ENCODE measurements at regions not wholly inside any gene's neighbourhood (a gene's known extent, or its start where the extent isn't known, plus 50 kb on each side); places are given as distances from the start of the nearest gene placed in this dataset.

DNA sequence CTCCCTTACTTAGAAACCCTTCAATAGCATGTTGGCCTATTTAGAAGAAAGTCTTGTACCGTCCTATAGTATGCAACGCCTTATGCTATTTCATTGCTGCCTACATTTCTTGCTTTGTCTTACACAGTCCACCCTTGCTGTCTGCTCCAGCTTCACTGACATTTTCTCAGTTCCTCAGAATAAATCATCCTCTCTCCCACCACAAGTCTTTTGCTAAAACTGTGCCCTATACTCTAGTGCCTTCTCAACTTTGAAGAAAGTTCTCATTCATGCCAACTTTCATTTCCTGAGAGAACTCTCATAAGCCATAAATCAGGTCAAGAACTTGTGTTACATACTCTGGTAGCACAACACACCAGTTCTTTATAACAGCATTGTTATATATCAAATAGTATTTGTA lies 54.3 kb upstream of the COL3A1 start:
- H3K4me3 ChIP-seq (ENCODE audit: control insufficient read depth, low read depth, low read length): no peak overlapping the region
- TF ChIP-seq, protein P1, sequence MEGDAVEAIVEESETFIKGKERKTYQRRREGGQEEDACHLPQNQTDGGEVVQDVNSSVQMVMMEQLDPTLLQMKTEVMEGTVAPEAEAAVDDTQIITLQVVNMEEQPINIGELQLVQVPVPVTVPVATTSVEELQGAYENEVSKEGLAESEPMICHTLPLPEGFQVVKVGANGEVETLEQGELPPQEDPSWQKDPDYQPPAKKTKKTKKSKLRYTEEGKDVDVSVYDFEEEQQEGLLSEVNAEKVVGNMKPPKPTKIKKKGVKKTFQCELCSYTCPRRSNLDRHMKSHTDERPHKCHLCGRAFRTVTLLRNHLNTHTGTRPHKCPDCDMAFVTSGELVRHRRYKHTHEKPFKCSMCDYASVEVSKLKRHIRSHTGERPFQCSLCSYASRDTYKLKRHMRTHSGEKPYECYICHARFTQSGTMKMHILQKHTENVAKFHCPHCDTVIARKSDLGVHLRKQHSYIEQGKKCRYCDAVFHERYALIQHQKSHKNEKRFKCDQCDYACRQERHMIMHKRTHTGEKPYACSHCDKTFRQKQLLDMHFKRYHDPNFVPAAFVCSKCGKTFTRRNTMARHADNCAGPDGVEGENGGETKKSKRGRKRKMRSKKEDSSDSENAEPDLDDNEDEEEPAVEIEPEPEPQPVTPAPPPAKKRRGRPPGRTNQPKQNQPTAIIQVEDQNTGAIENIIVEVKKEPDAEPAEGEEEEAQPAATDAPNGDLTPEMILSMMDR (conservative IDR thresholded peaks at IDR 0.05; ENCODE audit: control insufficient read depth, insufficient read depth, low read depth, low read length): no peak
- no peak for DNase-seq (ENCODE audit: low read depth)

DNA sequence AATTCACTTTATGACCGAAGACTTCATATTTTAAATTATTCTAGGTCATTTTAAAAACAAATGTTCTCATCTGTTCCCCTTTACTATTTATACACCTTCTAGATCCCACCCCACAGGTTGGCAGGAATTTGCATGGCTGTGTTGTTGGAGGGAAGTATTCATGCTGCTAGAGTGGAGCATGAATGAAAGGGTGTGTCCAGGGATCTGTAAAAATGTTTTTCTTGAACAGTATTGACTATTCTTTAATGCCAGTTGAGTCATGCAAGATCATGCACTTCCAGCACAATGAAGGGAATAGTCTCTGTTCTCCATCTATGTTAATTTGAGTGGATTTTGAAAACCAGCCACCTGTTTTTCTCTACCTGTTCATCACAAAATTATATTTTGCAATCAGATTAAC lies 52.0 kb upstream of the COL3A1 start:
- no peak for DNase-seq (ENCODE audit: low read depth)
- TF ChIP-seq, protein P1 (conservative IDR thresholded peaks at IDR 0.05; ENCODE audit: control insufficient read depth, insufficient read depth, low read depth, low read length): no peak
- H3K4me3 ChIP-seq (ENCODE audit: control insufficient read depth, low read depth, low read length): no peak overlapping the region
